GM21737 (cell line): ENCODE measurements at regions not wholly inside any gene's neighbourhood (a gene's known extent, or its start where the extent isn't known, plus 50 kb on each side); places are given as distances from the start of the nearest gene placed in this dataset.
"Not testable (repeated sequence)": the region's sequence is repeated elsewhere in the genome, so short reads cannot be mapped to it uniquely, and the experiment has no call there.

Experiments used
- ATAC-seq: cut with Tn5 transposase; IDR thresholded peaks from one replicate; pipeline ENCODE4 v1.9.1; 2021; ENCODE audit warnings: mild to moderate bottlenecking, moderate library complexity; ENCODE audit not compliant: unreplicated experiment

GRCh38 chr15:35967968-35968367 is 422.0 kb upstream of the DPH6 start:
- not testable (repeated sequence) for ATAC-seq

DNA sequence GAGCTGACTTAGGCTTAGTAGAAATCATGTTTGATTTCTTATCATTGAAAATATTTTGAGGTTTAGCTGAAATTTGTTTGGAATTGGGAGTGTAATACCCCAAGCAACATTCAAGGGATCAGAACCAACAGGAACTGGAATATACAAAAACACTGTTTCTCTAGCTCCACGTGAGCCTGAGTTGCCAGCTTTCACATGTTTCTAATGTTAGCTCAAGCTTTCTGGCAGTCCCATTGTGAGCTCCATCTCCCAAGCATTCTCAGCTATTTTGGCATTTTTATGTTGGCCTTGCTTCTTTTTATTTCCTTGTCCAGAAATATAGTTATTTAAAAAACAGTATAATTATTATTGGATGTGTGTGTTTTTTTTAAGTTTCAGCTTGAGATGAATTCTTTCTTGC is 427.1 kb upstream of the DPH6 start:
- no peak for ATAC-seq

DNA sequence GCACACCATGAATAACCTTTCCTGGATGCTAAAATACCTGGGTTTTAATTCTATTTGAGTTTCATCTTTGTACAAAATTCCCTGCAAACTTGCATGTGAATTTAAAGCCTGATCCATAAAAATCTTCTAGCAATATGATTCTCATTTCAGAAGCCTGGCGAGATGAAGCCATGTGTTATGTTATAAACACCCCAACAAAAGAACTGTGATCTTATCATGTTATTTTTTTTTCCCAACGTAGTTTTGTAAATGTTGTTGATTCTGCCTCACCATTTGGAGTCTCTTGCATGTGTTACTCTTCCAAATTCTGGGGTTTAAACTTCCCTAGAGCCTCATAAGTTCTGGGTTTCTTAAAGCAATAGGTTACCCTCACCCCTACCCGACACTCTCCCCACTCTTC is 428.1 kb upstream of the DPH6 start:
- no peak for ATAC-seq

- ATAC-seq, result no peak
Measured at GRCh38 chr15:35975941-35976340, 430.0 kb upstream of the DPH6 start.

GRCh38 chr15:35979608-35980007 is 433.6 kb upstream of the DPH6 start:
- ATAC-seq, result no peak

GRCh38 chr15:35980719-35981118 is 434.8 kb upstream of the DPH6 start:
- ATAC-seq, result no peak

DNA sequence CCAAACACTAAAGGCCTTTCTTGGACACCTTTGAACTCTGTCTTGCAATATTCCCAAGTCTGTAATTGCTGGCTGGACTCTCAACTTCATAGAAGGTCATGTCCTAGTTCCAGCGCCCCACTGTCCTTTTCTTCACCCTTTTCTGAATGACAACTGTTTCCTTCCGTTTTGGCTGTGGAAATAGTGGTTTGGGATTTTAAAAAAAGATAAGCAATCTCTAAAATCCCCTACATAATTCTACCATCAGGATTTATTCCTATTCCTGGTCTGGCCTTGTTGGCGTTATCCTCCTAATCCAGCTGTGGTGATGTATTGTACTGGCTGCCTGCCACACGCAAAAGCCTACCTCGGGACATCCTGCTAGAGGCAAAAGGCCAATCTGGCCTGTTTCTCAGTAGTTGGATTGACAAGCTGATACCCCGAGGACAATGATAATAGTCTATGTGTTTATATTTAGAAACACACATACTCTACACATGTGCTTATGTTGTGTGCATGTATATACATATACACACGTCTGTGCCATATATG is 440.3 kb upstream of the DPH6 start:
- no peak for ATAC-seq

- no peak for ATAC-seq
Measured at GRCh38 chr15:35987056-35987455, 441.1 kb upstream of the DPH6 start.

- ATAC-seq, result no peak
Measured at GRCh38 chr15:35991386-35991785, 445.4 kb upstream of the DPH6 start.

DNA sequence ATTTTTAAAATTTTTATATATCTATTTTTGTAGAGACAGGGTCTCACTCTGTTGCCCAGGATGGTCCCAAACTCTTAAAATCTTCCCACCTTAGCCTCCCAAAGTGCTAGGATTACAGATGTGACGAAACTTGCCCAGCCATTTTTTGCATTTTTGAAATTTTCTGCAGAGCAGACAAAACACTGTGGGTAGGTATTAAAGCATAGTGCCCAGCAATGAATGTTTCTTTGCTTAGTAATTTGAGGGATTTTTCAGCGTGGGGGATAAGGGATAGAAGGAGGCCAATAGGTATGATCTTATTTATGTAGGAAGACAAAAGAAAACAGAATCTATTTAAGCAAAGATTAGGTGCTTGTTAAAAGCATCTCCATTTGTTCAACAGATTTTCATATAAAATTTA is 446.8 kb upstream of the DPH6 start:
- ATAC-seq, result no peak

GRCh38 chr15:35993196-35993595 is 447.2 kb upstream of the DPH6 start:
- no peak for ATAC-seq

GRCh38 chr15:35994876-35995275 is 448.9 kb upstream of the DPH6 start:
- no peak for ATAC-seq

- no peak for ATAC-seq
Measured at GRCh38 chr15:35998663-35999602, 453.0 kb upstream of the DPH6 start.

- ATAC-seq, result no peak
Measured at GRCh38 chr15:36004891-36005490, 459.0 kb upstream of the DPH6 start.

GRCh38 chr15:36005542-36005941 is 459.6 kb upstream of the DPH6 start:
- ATAC-seq, result no peak

GRCh38 chr15:36007699-36008098 is 461.7 kb upstream of the DPH6 start:
- no peak for ATAC-seq

GRCh38 chr15:36008719-36009118 is 462.8 kb upstream of the DPH6 start:
- ATAC-seq, result no peak

GRCh38 chr15:36024031-36024688 is 478.2 kb upstream of the DPH6 start:
- no peak for ATAC-seq

GRCh38 chr15:36026627-36027283 is 480.8 kb upstream of the DPH6 start:
- ATAC-seq, result no peak

- ATAC-seq, result no peak
Measured at GRCh38 chr15:36029606-36030210, 483.7 kb upstream of the DPH6 start.
